ENCODE measurements at regions not wholly inside any gene's neighbourhood (a gene's known extent, or its start where the extent isn't known, plus 50 kb on each side); places are given as distances from the start of the nearest gene placed in this dataset.

DNA sequence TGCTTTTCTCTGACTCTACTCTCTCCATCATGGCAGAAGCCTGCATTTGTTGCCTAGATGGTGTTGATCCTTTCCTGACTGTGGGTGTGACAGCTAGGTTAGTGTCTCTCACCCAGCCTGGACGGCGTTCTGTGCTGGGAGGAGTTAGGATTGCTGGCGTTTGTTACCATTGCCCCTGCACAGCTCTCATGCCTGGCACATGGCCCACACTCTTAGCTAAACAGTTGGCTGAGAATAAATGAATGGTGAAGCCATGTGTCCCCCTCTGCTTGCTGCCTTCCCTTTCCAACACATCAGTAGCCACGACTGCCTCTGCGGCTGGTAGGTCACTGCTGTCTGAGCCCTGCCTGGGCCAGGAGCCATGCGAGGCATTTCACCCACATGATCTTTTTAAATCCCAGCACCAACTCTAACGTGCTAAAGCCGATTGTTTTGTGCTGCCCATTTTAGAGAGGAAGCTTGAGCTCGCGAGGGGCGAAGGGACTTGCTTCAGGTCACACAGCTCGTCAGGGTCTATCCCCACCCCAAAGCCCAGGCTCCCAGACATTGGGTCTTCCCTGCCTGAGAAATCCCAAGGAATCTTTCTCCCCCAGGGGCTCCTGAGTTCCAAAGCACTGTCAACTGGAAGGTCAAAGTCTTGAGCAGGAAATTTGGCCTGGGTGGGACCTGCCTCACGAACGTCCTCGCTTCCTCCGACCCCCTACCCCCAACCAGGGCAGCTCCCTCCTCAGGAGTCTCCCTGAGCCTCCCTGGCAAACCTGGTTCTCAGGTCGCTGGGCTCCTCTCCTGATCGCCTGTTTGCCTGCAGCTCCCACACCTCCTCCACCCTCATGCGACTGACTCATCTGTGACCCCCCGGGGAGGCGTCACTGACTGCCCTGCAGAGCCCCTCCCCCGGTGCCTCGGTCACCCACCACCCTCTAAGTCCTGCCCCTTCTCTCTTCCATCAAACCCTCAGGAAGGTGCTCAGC is 271.7 kb upstream of the C1orf174 start (continued):
- TF ChIP-seq RFX5 (IDR thresholded peaks at IDR 0.05; ENCODE audit: low read depth, low read length) = no peak

DNA sequence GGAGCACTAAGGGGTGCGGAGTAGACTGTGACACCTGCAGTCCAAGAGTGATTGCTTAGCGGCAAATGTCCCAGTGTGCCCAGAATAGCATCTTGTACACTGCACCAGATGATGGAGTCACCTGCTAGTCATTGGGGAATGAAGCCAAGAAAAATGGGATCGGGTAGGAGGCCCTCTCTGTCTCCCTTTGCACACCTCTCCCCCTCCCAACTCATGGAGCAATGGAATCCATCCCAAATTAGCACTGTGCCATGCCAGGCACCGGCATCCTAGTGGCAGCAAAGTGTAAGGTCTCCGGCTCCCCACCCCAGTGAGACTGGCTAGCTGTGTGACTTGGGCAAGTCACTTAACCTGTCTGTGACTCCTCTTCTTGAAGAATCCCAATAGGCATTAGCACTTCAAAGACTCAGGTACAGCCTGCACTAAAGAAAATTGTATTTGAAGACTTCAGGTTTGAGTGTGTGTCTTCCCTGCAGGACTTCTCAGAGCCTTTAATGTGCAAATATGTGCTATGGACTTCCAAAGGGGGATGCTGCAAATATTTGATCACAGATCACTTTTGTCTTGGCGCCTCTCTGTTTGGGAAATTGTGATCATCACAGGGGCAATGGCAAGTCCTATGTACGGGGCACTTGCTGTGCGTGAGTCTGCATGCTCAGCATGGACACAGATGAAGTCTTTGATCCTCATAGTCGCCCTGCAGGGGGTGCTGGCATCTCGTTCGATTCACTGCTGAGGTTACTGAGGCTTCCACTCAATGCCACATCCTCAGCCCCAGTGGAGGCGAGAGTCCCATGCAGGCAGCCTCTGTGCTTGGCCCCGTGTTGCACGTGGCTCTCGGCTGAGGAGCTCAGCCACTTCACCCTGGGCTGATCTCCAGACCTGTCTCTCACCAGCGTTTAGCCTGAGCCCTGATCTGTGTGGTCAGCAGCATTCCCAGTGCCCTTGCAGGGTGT is 272.9 kb upstream of the C1orf174 start:
- Histone ChIP-seq H3K79me1 (ENCODE audit: low read depth in 1 of 2, low read length in 2 of 2) (no peaks in the 10 kb centered on the region), H3K4me2 (ENCODE audit: low read depth, low read length) (no peak overlapping the region), H3K27me3 (ENCODE audit: control insufficient read depth, insufficient read depth, low read length) (no peaks in the 10 kb centered on the region), H3K14ac (replicated peaks; ENCODE audit: low read depth, low read length) (no peak overlapping the region), H3K9me1 (ENCODE audit: insufficient read depth, low read length) (no peaks in the 10 kb centered on the region), H2AFZ (replicated peaks; ENCODE audit: low read length, poor library complexity) (no peak overlapping the region), H3K4me1 (ENCODE audit: control insufficient read depth, insufficient read depth, low read length) (no peaks in the 10 kb centered on the region), H4K5ac (ENCODE audit: low read depth, low read length) (no peak overlapping the region), H2BK15ac (ENCODE audit: low read depth, low read length) (no peak overlapping the region), H4K91ac (ENCODE audit: insufficient read depth, low read depth, low read length) (no peak overlapping the region), H3K9ac (ENCODE audit: low read depth, low read length) (no peak overlapping the region), H4K8ac (ENCODE audit: low read depth in 2 of 2, low read length in 2 of 2) (no peak overlapping the region), H4K20me1 (ENCODE audit: insufficient read depth, low read length) (no peaks in the 10 kb centered on the region), H3K27ac (ENCODE audit: insufficient read depth, low read length) (no peak overlapping the region), H3K4ac (ENCODE audit: low read depth, low read length) (no peak overlapping the region), H2BK5ac (ENCODE audit: low read depth, low read length, poor library complexity, severe bottlenecking) (no peak overlapping the region), H3K9me3 (ENCODE audit: control insufficient read depth, insufficient read depth, low read length) (peaks cover 63% of the 10 kb centered on the region), H3K4me3 (ENCODE audit: insufficient read depth, low read depth, low read length) (no peak overlapping the region), H3K56ac (ENCODE audit: extremely low read depth, insufficient read depth, low read length) (no peak overlapping the region), H2BK120ac (ENCODE audit: low read depth, low read length) (no peak overlapping the region), H2BK20ac (ENCODE audit: low read depth, low read length) (no peak overlapping the region), H3K36me3 (ENCODE audit: control insufficient read depth, insufficient read depth, low read length) (no peaks in the 10 kb centered on the region), H2AK5ac (ENCODE audit: low read depth, low read length) (no peak overlapping the region), H2AK9ac (replicated peaks; ENCODE audit: low read depth, low read length, poor library complexity) (no peak overlapping the region), H3K18ac (ENCODE audit: low read depth, low read length) (no peak overlapping the region), H3K23ac (ENCODE audit: low read depth, low read length) (no peak overlapping the region)
- ATAC-seq (ENCODE audit: low read depth) (no peak), DNase-seq (no peak)
- WGBS, 2 experiments (ENCODE audit: extremely low coverage in 2 of 2, insufficient read length in 1 of 2) = 33% methylated on average over 2 of the region's 16 CpGs; no CpG with 5 or more reads in 1 of the 2 experiments
- BruUV-seq (replicated peaks) = no TSS peak
- in situ Hi-C loops (cut with MboI; ENCODE audit: low sequenced_read_pairs) (no loop called here), dilution Hi-C loops (cut with HindIII; ENCODE audit: low sequenced_read_pairs, unreplicated experiment) (no loop called here), intact Hi-C loops (cut with micrococcal nuclease) (no loop called here)
- no peak for TF ChIP-seq CHD1 (IDR thresholded peaks at IDR 0.05; ENCODE audit: low read depth, low read length)
- POLR2A ChIA-PET (ENCODE audit: unreplicated experiment) = interaction anchor here (0.6 kb wide), 1 partner anchor 32 kb away, joined by 4 read pairs; no protein-coding TSS in a partner anchor
- CTCF ChIA-PET = no interaction called here
